ENCODE measurements at regions not wholly inside any gene's neighbourhood (a gene's known extent, or its start where the extent isn't known, plus 50 kb on each side); places are given as distances from the start of the nearest gene placed in this dataset.

DNA sequence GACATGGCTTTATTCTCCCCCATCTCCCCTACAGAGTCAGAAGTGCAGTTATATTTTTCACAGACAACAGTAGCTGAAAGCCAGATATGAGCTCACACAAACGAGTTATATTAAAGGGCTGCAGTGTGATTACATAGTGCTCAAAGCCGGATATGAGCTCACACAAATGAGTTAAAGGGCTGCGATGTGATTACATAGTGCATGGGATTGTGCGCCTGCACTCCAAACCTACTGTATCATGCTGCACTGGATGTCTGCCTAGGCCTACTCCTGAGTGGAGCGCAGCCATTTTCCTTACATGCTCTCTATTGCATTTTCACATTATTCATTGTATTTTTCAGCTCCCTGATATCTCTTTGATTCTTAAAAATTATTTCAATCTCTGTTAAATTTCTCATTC is 414.6 kb upstream of the LARGE1 start:
- CTCF ChIA-PET = no interaction called here
- TF ChIP-seq GATA2 (IDR thresholded peaks at IDR 0.05; ENCODE audit: insufficient read depth, insufficient read length, low read depth, low read length) (no peak), FOS (IDR thresholded peaks at IDR 0.05; ENCODE audit: borderline replicate concordance, insufficient read depth, low read length) (no peak)
- Histone ChIP-seq H3K9me3 (replicated peaks; ENCODE audit: control insufficient read depth, insufficient read depth, low read length) (peaks cover 8% of the 10 kb centered on the region), H3K27ac (ENCODE audit: insufficient read depth, low read depth, low read length) (no peak overlapping the region), H3K9ac (replicated peaks; ENCODE audit: extremely low read depth, insufficient read depth, low read length) (no peak overlapping the region), H3K36me3 (ENCODE audit: control insufficient read depth in 2 of 2, extremely low read depth in 1 of 2, insufficient read depth in 2 of 2, low read length in 2 of 2) (no peaks in the 10 kb centered on the region), H4K20me1 (replicated peaks; ENCODE audit: control insufficient read depth, extremely low read depth, insufficient read depth, low read length) (no peaks in the 10 kb centered on the region), H3K4me1 (ENCODE audit: control insufficient read depth, extremely low read depth, insufficient read depth, low read length) (no peaks in the 10 kb centered on the region), H2AFZ (ENCODE audit: low read depth, low read length) (no peak overlapping the region), H3K9me1 (replicated peaks; ENCODE audit: control insufficient read depth, extremely low read depth, insufficient read depth, low read length) (no peaks in the 10 kb centered on the region), H3K4me2 (ENCODE audit: insufficient read depth, low read length) (no peak overlapping the region), H3K27me3 (ENCODE audit: control insufficient read depth in 2 of 2, insufficient read depth in 2 of 2, low read length in 2 of 2) (no peaks in the 10 kb centered on the region), H3K79me2 (ENCODE audit: control insufficient read depth, insufficient read depth, low read length) (no peaks in the 10 kb centered on the region), H3K4me3 (replicated peaks in 1 of 3; ENCODE audit: insufficient read depth in 1 of 3, low read depth in 1 of 3, low read length in 3 of 3) (no peak overlapping the region)
- POLR2A ChIA-PET = no interaction called here
- intact Hi-C loops (cut with micrococcal nuclease) (no loop called here), dilution Hi-C loops (cut with MboI; ENCODE audit: extremely low pct_ligation_motif_present, low sequenced_read_pairs) (no loop called here)
- DNase-seq (ENCODE audit: low read depth, low spot score) (no peak), FAIRE-seq (no peak)
- no TSS peak for BruUV-seq (replicated peaks)

DNA sequence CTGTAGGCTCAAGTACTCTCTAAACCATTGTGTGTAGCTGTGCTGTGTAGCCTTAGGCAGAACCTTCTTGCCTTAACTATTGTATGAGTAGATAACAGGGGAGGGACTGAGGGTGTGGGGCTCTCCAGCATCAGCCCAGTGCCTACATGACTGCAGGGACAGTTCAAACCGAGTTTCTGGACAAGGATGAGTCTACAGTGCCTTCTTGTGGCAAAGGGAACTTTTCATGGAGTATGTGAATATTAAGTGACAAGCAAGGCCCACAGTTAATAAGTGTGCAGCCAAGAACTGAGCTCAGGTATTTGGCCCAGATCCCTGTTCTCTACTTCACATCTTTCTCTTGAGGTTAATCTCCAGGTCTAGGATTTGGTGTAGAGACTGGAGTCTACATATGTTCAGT is 424.4 kb upstream of the LARGE1 start:
- Histone ChIP-seq H3K4me1 (ENCODE audit: control insufficient read depth, extremely low read depth, insufficient read depth, low read length) (no peaks in the 10 kb centered on the region), H4K20me1 (replicated peaks; ENCODE audit: control insufficient read depth, extremely low read depth, insufficient read depth, low read length) (no peaks in the 10 kb centered on the region), H3K9me3 (replicated peaks; ENCODE audit: control insufficient read depth, insufficient read depth, low read length) (peaks cover 9% of the 10 kb centered on the region), H2AFZ (ENCODE audit: low read depth, low read length) (no peak overlapping the region), H3K27me3 (ENCODE audit: control insufficient read depth in 2 of 2, insufficient read depth in 2 of 2, low read length in 2 of 2) (no peaks in the 10 kb centered on the region), H3K9ac (replicated peaks; ENCODE audit: extremely low read depth, insufficient read depth, low read length) (no peak overlapping the region), H3K79me2 (ENCODE audit: control insufficient read depth, insufficient read depth, low read length) (no peaks in the 10 kb centered on the region), H3K9me1 (replicated peaks; ENCODE audit: control insufficient read depth, extremely low read depth, insufficient read depth, low read length) (no peaks in the 10 kb centered on the region), H3K27ac (ENCODE audit: insufficient read depth, low read depth, low read length) (no peak overlapping the region), H3K36me3 (ENCODE audit: control insufficient read depth in 2 of 2, extremely low read depth in 1 of 2, insufficient read depth in 2 of 2, low read length in 2 of 2) (no peaks in the 10 kb centered on the region), H3K4me3 (replicated peaks in 1 of 3; ENCODE audit: insufficient read depth in 1 of 3, low read depth in 1 of 3, low read length in 3 of 3) (no peak overlapping the region), H3K4me2 (ENCODE audit: insufficient read depth, low read length) (no peak overlapping the region)
- dilution Hi-C loops (cut with MboI; ENCODE audit: extremely low pct_ligation_motif_present, low sequenced_read_pairs) = no loop called here
- DNase-seq (ENCODE audit: low read depth, low spot score) (no peak), FAIRE-seq (no peak)
- TF ChIP-seq MYC (IDR thresholded peaks at IDR 0.05; ENCODE audit: low read depth, low read length) = no peak
- TF ChIP-seq, protein P1, sequence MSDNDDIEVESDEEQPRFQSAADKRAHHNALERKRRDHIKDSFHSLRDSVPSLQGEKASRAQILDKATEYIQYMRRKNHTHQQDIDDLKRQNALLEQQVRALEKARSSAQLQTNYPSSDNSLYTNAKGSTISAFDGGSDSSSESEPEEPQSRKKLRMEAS (IDR thresholded peaks at IDR 0.05; ENCODE audit: insufficient read depth, insufficient read length) = no peak
- TF ChIP-seq POLR2AphosphoS5 (IDR thresholded peaks at IDR 0.05; ENCODE audit: insufficient read depth, low read depth, low read length) = no peak
- no peak for TF ChIP-seq FOS (IDR thresholded peaks at IDR 0.05; ENCODE audit: borderline replicate concordance, insufficient read depth, low read length)
- TF ChIP-seq, protein P2, sequence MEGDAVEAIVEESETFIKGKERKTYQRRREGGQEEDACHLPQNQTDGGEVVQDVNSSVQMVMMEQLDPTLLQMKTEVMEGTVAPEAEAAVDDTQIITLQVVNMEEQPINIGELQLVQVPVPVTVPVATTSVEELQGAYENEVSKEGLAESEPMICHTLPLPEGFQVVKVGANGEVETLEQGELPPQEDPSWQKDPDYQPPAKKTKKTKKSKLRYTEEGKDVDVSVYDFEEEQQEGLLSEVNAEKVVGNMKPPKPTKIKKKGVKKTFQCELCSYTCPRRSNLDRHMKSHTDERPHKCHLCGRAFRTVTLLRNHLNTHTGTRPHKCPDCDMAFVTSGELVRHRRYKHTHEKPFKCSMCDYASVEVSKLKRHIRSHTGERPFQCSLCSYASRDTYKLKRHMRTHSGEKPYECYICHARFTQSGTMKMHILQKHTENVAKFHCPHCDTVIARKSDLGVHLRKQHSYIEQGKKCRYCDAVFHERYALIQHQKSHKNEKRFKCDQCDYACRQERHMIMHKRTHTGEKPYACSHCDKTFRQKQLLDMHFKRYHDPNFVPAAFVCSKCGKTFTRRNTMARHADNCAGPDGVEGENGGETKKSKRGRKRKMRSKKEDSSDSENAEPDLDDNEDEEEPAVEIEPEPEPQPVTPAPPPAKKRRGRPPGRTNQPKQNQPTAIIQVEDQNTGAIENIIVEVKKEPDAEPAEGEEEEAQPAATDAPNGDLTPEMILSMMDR (IDR thresholded peaks at IDR 0.05; ENCODE audit: extremely low read depth in 1 of 2, insufficient read depth in 1 of 2, low read depth in 1 of 2, low read length in 2 of 2) = no peak
- TF ChIP-seq EZH2 (IDR thresholded peaks at IDR 0.05; ENCODE audit: borderline replicate concordance, low read depth, low read length, severe bottlenecking) = no peak
- TF ChIP-seq GATA2 (IDR thresholded peaks at IDR 0.05; ENCODE audit: insufficient read depth, insufficient read length, low read depth, low read length) = no peak
- TF ChIP-seq JUN (IDR thresholded peaks at IDR 0.05; ENCODE audit: borderline replicate concordance, insufficient read depth, insufficient read length, low read depth) = no peak
- no peak for TF ChIP-seq POLR2A (IDR thresholded peaks at IDR 0.05; ENCODE audit: low read depth, low read length)
- ChIA-PET CTCF (no interaction called here), POLR2A (no interaction called here)
- intact Hi-C loops (cut with micrococcal nuclease) = no loop called here
- BruUV-seq (replicated peaks) = no TSS peak

All from endothelial cell of umbilical vein (primary cell).